GM12892 (cell line): ENCODE measurements at regions not wholly inside any gene's neighbourhood (a gene's known extent, or its start where the extent isn't known, plus 50 kb on each side); places are given as distances from the start of the nearest gene placed in this dataset.

Experiments used
- POLR2A ChIP-seq: IDR thresholded peaks from 2 replicates; pipeline ENCODE4 v1.6.1; 2011; ENCODE audit warnings: low read depth, low read length, control low read depth
- POLR2AphosphoS5 ChIP-seq: IDR thresholded peaks from 2 replicates; pipeline ENCODE4 v1.6.1; 2011; ENCODE audit warnings: low read depth, low read length, control low read depth

DNA sequence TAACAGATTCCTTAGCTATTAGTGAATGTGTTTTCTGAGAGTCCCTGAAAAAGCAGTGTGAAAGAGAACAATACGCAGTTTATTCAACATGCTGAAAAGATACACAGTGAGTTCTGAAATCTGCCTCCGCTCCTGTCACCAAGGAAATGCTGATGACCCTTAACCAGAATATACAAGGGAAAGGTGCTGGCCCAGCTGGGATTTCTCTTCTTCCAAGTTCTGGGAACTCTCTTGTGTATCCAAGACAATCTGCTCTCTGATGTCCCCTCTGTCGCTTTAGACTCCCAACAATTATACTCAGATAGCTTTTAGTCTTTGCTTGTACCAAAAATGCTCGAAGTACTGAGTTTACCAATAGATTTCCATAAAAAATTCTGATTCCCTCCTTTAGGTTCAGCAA is 214.9 kb downstream of the TMEM167A start:
- TF ChIP-seq POLR2A = no peak
- TF ChIP-seq POLR2AphosphoS5 = no peak
